ENCODE measurements at regions not wholly inside any gene's neighbourhood (a gene's known extent, or its start where the extent isn't known, plus 50 kb on each side); places are given as distances from the start of the nearest gene placed in this dataset.

DNA sequence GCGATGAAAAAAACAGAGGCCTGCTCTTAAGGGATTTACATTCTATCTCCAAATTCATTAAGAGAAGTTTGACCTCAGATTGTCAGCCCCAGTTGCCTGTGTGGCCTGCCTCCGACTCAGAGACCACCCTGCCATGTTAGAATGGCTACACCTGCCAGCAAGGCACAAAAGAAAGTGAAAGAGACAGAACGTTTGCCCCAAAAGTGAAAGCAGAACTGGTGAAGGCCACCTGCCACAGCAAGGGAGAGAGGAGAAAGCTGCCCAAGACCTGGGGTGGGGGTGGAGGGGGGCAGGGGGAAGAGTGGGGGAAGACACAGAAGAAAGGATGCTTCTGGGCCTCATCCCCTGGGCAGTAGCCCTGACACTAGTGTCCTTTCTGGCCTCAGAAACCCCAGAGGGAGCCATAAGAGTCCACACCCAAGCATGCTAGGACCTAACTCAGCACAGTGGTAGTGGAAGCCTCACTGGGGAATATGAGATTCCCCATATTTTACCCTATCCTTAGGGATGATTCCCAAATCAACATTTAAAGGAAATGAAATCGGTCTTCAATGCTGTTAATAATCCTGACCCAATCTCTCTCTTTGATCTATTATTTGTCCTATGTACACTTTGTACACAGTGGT, 389.7 kb downstream of the TXNL1 start:
- Histone ChIP-seq H2BK5ac (ENCODE audit: low read depth, low read length, poor library complexity, severe bottlenecking) (no peak overlapping the region), H3K56ac (ENCODE audit: extremely low read depth, insufficient read depth, low read length) (no peak overlapping the region), H3K9me1 (ENCODE audit: insufficient read depth, low read length) (peaks cover 3% of the 10 kb centered on the region; the same call in 1 of the 2 replicates), H3K9ac (ENCODE audit: low read depth, low read length) (no peak overlapping the region), H3K4me1 (ENCODE audit: control insufficient read depth, insufficient read depth, low read length) (peaks cover 4% of the 10 kb centered on the region), H2BK20ac (ENCODE audit: low read depth, low read length) (peak overlapping the region; percentile 45; the same call in 1 of the 2 replicates), H3K14ac (replicated peaks; ENCODE audit: low read depth, low read length) (no peak overlapping the region), H4K5ac (ENCODE audit: low read depth, low read length) (no peak overlapping the region), H3K36me3 (ENCODE audit: control insufficient read depth, insufficient read depth, low read length) (no peaks in the 10 kb centered on the region), H4K91ac (ENCODE audit: insufficient read depth, low read depth, low read length) (no peak overlapping the region), H3K23ac (ENCODE audit: low read depth, low read length) (no peak overlapping the region), H3K9me3 (ENCODE audit: control insufficient read depth, insufficient read depth, low read length) (peaks cover 3% of the 10 kb centered on the region; the same call in 1 of the 2 replicates), H2BK15ac (ENCODE audit: low read depth, low read length) (no peak overlapping the region), H3K4me2 (ENCODE audit: low read depth, low read length) (no peak overlapping the region), H3K18ac (ENCODE audit: low read depth, low read length) (peak overlapping the region; percentile 53; the same call in 1 of the 2 replicates), H3K27me3 (ENCODE audit: control insufficient read depth, insufficient read depth, low read length) (no peaks in the 10 kb centered on the region), H2AK5ac (ENCODE audit: low read depth, low read length) (peak overlapping the region; percentile 20; the same call in 1 of the 2 replicates), H4K8ac (ENCODE audit: low read depth in 2 of 2, low read length in 2 of 2) (no peak overlapping the region), H2AK9ac (replicated peaks; ENCODE audit: low read depth, low read length, poor library complexity) (no peak overlapping the region), H2BK120ac (ENCODE audit: low read depth, low read length) (peak overlapping the region; percentile 52; the same call in 1 of the 2 replicates), H3K4me3 (ENCODE audit: insufficient read depth, low read depth, low read length) (no peak overlapping the region), H3K27ac (ENCODE audit: insufficient read depth, low read length) (no peak overlapping the region), H4K20me1 (ENCODE audit: insufficient read depth, low read length) (no peaks in the 10 kb centered on the region), H3K4ac (ENCODE audit: low read depth, low read length) (peak overlapping the region; percentile 32), H3K79me1 (ENCODE audit: low read depth in 1 of 2, low read length in 2 of 2) (no peaks in the 10 kb centered on the region), H2AFZ (replicated peaks; ENCODE audit: low read length, poor library complexity) (no peak overlapping the region)
- DNase-seq (no peak), ATAC-seq (ENCODE audit: low read depth) (no peak)
- intact Hi-C loops (cut with micrococcal nuclease) (loop anchor here (5.0 to 10.0 kb wide), 2 partner anchors 81 to 454 kb away; no protein-coding TSS in a partner anchor), dilution Hi-C loops (cut with HindIII; ENCODE audit: low sequenced_read_pairs, unreplicated experiment) (no loop called here), in situ Hi-C loops (cut with MboI; ENCODE audit: low sequenced_read_pairs) (no loop called here)
- no peak for TF ChIP-seq RCOR1 (IDR thresholded peaks at IDR 0.05; ENCODE audit: insufficient replicate concordance, low read length)
- no peak for TF ChIP-seq MAZ (IDR thresholded peaks at IDR 0.05; ENCODE audit: borderline replicate concordance, low read depth, low read length)
- TF ChIP-seq BHLHE40 (IDR thresholded peaks at IDR 0.05; ENCODE audit: low read depth, low read length), result no peak
- no peak for TF ChIP-seq CHD1 (IDR thresholded peaks at IDR 0.05; ENCODE audit: low read depth, low read length)
- TF ChIP-seq RFX5 (IDR thresholded peaks at IDR 0.05; ENCODE audit: low read depth, low read length), result no peak
- 100% methylated on average over 1 of the region's 4 CpGs; no CpG with 5 or more reads in 1 of the 2 experiments for WGBS, 2 experiments (ENCODE audit: extremely low coverage in 2 of 2, insufficient read length in 1 of 2)
- POLR2A ChIA-PET (ENCODE audit: unreplicated experiment), result no interaction called here
- no TSS peak for BruUV-seq (replicated peaks)
- CTCF ChIA-PET, result no interaction called here

All from IMR-90 (cell line).